IMR-90 (cell line): ENCODE measurements at regions not wholly inside any gene's neighbourhood (a gene's known extent, or its start where the extent isn't known, plus 50 kb on each side); places are given as distances from the start of the nearest gene placed in this dataset.
A peak's percentile ranks its signal among the peaks of the same experiment; 100 is the strongest.

Source experiments
- ATAC-seq: fragments of 200-7000 bp; cut with Tn5 transposase; 2 replicates; pipeline ENCODE4 v1.9.1; 2020; ENCODE audit warnings: low read depth, mild to moderate bottlenecking, moderate library complexity
- BruUV-seq: library from RNA; stranded (reverse); fragments of 400-500 nt; replicated peaks from 2 replicates; lab custom pipeline; 2021; lab: Mats Ljungman, UMichigan
- CTCF ChIA-PET: fragments of 300-600 bp; formaldehyde crosslinking; extraction: SDS; loops from one replicate; lab custom pipeline; 2021; ENCODE audit warnings: antibody characterized with exemption; lab: Yijun Ruan, JAX
- POLR2A ChIA-PET: fragments of 300-600 bp; sonication (Branson Sonifier 250); formaldehyde crosslinking; loops from one replicate; lab custom pipeline; 2022; ENCODE audit warnings: antibody characterized with exemption; ENCODE audit not compliant: unreplicated experiment; lab: Charles Lee
- DNase-seq: peaks from one replicate; pipeline ENCODE4 v3.0.0; 2013
- H2AFZ ChIP-seq: replicated peaks from 2 replicates; pipeline ENCODE3; 2013; ENCODE audit warnings: low read length, mild to moderate bottlenecking; ENCODE audit not compliant: poor library complexity
- H2AK5ac ChIP-seq: 2 replicates; pipeline ENCODE4 v1.6.1; 2013; ENCODE audit warnings: low read depth, low read length, inconsistent platforms
- H2AK9ac ChIP-seq: replicated peaks from 2 replicates; pipeline ENCODE3; 2013; ENCODE audit warnings: mild to moderate bottlenecking, low read depth, low read length, moderate library complexity; ENCODE audit not compliant: poor library complexity
- H2BK120ac ChIP-seq: 2 replicates; pipeline ENCODE4 v1.6.1; 2013; ENCODE audit warnings: low read depth, low read length, inconsistent platforms
- H2BK15ac ChIP-seq: 3 replicates; pipeline ENCODE4 v1.6.1; 2013; ENCODE audit warnings: low read depth, low read length, inconsistent platforms
- H2BK20ac ChIP-seq: 2 replicates; pipeline ENCODE4 v1.6.1; 2013; ENCODE audit warnings: low read depth, mild to moderate bottlenecking, inconsistent platforms, low read length, moderate library complexity
- H2BK5ac ChIP-seq: 2 replicates; pipeline ENCODE4 v1.6.1; 2013; ENCODE audit warnings: mild to moderate bottlenecking, low read depth, low read length, inconsistent platforms; ENCODE audit not compliant: poor library complexity, severe bottlenecking
- H3K14ac ChIP-seq: replicated peaks from 2 replicates; pipeline ENCODE4 v1.6.1; 2013; ENCODE audit warnings: low read depth, low read length, inconsistent platforms
- H3K18ac ChIP-seq: 2 replicates; pipeline ENCODE4 v1.6.1; 2013; ENCODE audit warnings: low read depth, low read length, control low read depth
- H3K23ac ChIP-seq: 2 replicates; pipeline ENCODE4 v1.6.1; 2013; ENCODE audit warnings: low read depth, low read length, inconsistent platforms
- H3K27ac ChIP-seq: 2 replicates; pipeline ENCODE4 v1.5.1; 2013; ENCODE audit warnings: mild to moderate bottlenecking, control low read depth, low read length; ENCODE audit not compliant: insufficient read depth
- H3K27me3 ChIP-seq: 2 replicates; pipeline ENCODE4 v1.6.1; 2013; ENCODE audit warnings: low read length; ENCODE audit not compliant: control insufficient read depth, insufficient read depth
- H3K36me3 ChIP-seq: 2 replicates; pipeline ENCODE4 v1.6.1; 2013; ENCODE audit warnings: low read length, mixed read lengths; ENCODE audit not compliant: control insufficient read depth, insufficient read depth
- H3K4ac ChIP-seq: 2 replicates; pipeline ENCODE4 v1.6.1; 2013; ENCODE audit warnings: low read depth, low read length, inconsistent platforms
- H3K4me1 ChIP-seq: 2 replicates; pipeline ENCODE4 v1.6.1; 2013; ENCODE audit warnings: low read length, mixed read lengths; ENCODE audit not compliant: control insufficient read depth, insufficient read depth
- H3K4me2 ChIP-seq: 2 replicates; pipeline ENCODE4 v1.6.1; 2013; ENCODE audit warnings: low read depth, mild to moderate bottlenecking, control low read depth, low read length, moderate library complexity
- H3K4me3 ChIP-seq: 2 replicates; pipeline ENCODE4 v1.5.1; 2013; ENCODE audit warnings: low read depth, mild to moderate bottlenecking, control low read depth, low read length, moderate library complexity; ENCODE audit not compliant: insufficient read depth
- H3K56ac ChIP-seq: 2 replicates; pipeline ENCODE4 v1.6.1; 2013; ENCODE audit warnings: low read length, inconsistent platforms; ENCODE audit not compliant: insufficient read depth; ENCODE audit errors: extremely low read depth
- H3K79me1 ChIP-seq, 2 experiments: 2 replicates each; pipeline ENCODE4 v1.6.1; 2013; ENCODE audit warnings: low read length in 2 of 2, inconsistent platforms in 1 of 2, low read depth in 1 of 2
- H3K9ac ChIP-seq: 2 replicates; pipeline ENCODE4 v1.6.1; 2013; ENCODE audit warnings: low read depth, low read length, control low read depth
- H3K9me1 ChIP-seq: 2 replicates; pipeline ENCODE4 v1.6.1; 2013; ENCODE audit warnings: low read length, inconsistent platforms; ENCODE audit not compliant: insufficient read depth
- H3K9me3 ChIP-seq: 2 replicates; pipeline ENCODE4 v1.6.1; 2013; ENCODE audit warnings: low read length; ENCODE audit not compliant: control insufficient read depth, insufficient read depth
- H4K20me1 ChIP-seq: 2 replicates; pipeline ENCODE4 v1.6.1; 2013; ENCODE audit warnings: low read length, inconsistent platforms; ENCODE audit not compliant: insufficient read depth
- H4K5ac ChIP-seq: 2 replicates; pipeline ENCODE4 v1.6.1; 2013; ENCODE audit warnings: mild to moderate bottlenecking, low read depth, low read length, control low read depth
- H4K8ac ChIP-seq, 2 experiments: 2 replicates each; pipeline ENCODE4 v1.6.1; 2013; ENCODE audit warnings: low read depth in 2 of 2, low read length in 2 of 2, control low read depth in 1 of 2, inconsistent platforms in 1 of 2
- H4K91ac ChIP-seq: 2 replicates; pipeline ENCODE4 v1.6.1; 2013; ENCODE audit warnings: low read depth, low read length, inconsistent platforms; ENCODE audit not compliant: insufficient read depth
- CEBPB ChIP-seq: IDR thresholded peaks from 2 replicates; pipeline ENCODE4 v1.6.1; 2012; ENCODE audit warnings: low read depth, low read length, improper control_type of control experiment
- SMC3 ChIP-seq: fragments of 150-350 bp; IDR thresholded peaks from 2 replicates; pipeline ENCODE4 v1.6.1; 2016; ENCODE audit warnings: low read depth, mild to moderate bottlenecking, antibody characterized with exemption, low read length, moderate library complexity
- WGBS, 2 experiments: methylation state at CpG; one replicate each; pipeline versions ENCODE4 v1.1.5 to v1.1.7; 2013; ENCODE audit warnings: missing lambda C conversion rate in 2 of 2; ENCODE audit not compliant: insufficient read length in 1 of 2; ENCODE audit errors: extremely low coverage in 2 of 2; 5-methylcytosine and 5-hydroxymethylcytosine counted together
- dilution Hi-C: fragments of 300-500 bp; cut with HindIII; formaldehyde crosslinking; loops from one replicate; pipeline ENCODE4 v1.14.3; 2018; ENCODE audit warnings: low sequenced_read_pairs; ENCODE audit not compliant: unreplicated experiment
- in situ Hi-C: fragments of 300-500 bp; cut with MboI; formaldehyde crosslinking; loops from 3 replicates; pipeline ENCODE4 v1.14.3; 2019; ENCODE audit warnings: low sequenced_read_pairs, inconsistent platforms, mixed read lengths
- intact Hi-C: fragments of 100-400 bp; cut with micrococcal nuclease; formaldehyde crosslinking; loops from 2 replicates; pipeline ENCODE4 v1.10.0; 2022

GRCh38 chr10:33477291-33478088 is 143.0 kb upstream of the NRP1 start:
- POLR2A ChIA-PET, result no interaction called here
- Histone ChIP-seq H4K5ac (no peak overlapping the region), H3K9ac (no peak overlapping the region), H2BK120ac (no peak overlapping the region), H2BK20ac (no peak overlapping the region), H2AK9ac (no peak overlapping the region), H2BK15ac (no peak overlapping the region), H3K18ac (no peak overlapping the region), H3K9me3 (no peaks in the 10 kb centered on the region), H3K27ac (no peak overlapping the region), H2AFZ (no peak overlapping the region), H4K20me1 (no peaks in the 10 kb centered on the region), H3K36me3 (no peaks in the 10 kb centered on the region), H2BK5ac (no peak overlapping the region), H3K56ac (no peak overlapping the region), H3K4me1 (no peaks in the 10 kb centered on the region), H3K4me2 (no peak overlapping the region), H3K14ac (no peak overlapping the region), H3K4me3 (no peak overlapping the region), H3K23ac (no peak overlapping the region), H3K4ac (no peak overlapping the region), H4K8ac (no peak overlapping the region), H3K79me1 (no peaks in the 10 kb centered on the region), H2AK5ac (no peak overlapping the region), H3K27me3 (peaks cover 2% of the 10 kb centered on the region; the same call in 1 of the 2 replicates), H4K91ac (no peak overlapping the region), H3K9me1 (no peaks in the 10 kb centered on the region)
- no TSS peak for BruUV-seq
- 45 to 100% methylated on average over 1 to 4 of the region's 7 CpGs for WGBS, 2 experiments
- CTCF ChIA-PET, result no interaction called here
- 0 out of 2 replicates have a peak, but pooled peaks have one; percentile 3 for TF ChIP-seq CEBPB
- TF ChIP-seq SMC3, result no peak
- in situ Hi-C loops (no loop called here), intact Hi-C loops (no loop called here), dilution Hi-C loops (no loop called here)
- no peak for DNase-seq
- ATAC-seq, result no peak
